SK-N-SH (cell line): ENCODE measurements at regions not wholly inside any gene's neighbourhood (a gene's known extent, or its start where the extent isn't known, plus 50 kb on each side); places are given as distances from the start of the nearest gene placed in this dataset.
"Not testable (repeated sequence)": the region's sequence is repeated elsewhere in the genome, so short reads cannot be mapped to it uniquely, and the experiment has no call there.

ENCODE experiments used
- EP300 ChIP-seq, 2 experiments: IDR thresholded peaks; 2 replicates each; pipeline versions ENCODE4 v1.4.0 to v1.6.1; 2012; ENCODE audit warnings: borderline replicate concordance in 1 of 2, low read depth in 1 of 2, low read length in 1 of 2
- EZH2phosphoT487 ChIP-seq: fragments of 200-600 bp; sonication (generic); IDR thresholded peaks from 2 replicates; pipeline ENCODE4 v1.6.1; 2017; ENCODE audit warnings: low read depth, mixed run types, mild to moderate bottlenecking, antibody characterized with exemption, moderate library complexity, borderline replicate concordance
- FOXM1 ChIP-seq: IDR thresholded peaks from 2 replicates; pipeline ENCODE4 v1.4.0; 2012; ENCODE audit warnings: low read depth, mild to moderate bottlenecking
- JUND ChIP-seq: IDR thresholded peaks from 2 replicates; pipeline ENCODE4 v1.4.0; 2012
- MXI1 ChIP-seq: IDR thresholded peaks from 2 replicates; pipeline ENCODE4 v1.6.1; 2012; ENCODE audit warnings: mild to moderate bottlenecking, low read depth, low read length, improper control_type of control experiment
- NFIC ChIP-seq: IDR thresholded peaks from 2 replicates; pipeline ENCODE4 v1.4.0; 2012; ENCODE audit warnings: borderline replicate concordance
- NRF1 ChIP-seq: IDR thresholded peaks from 2 replicates; pipeline ENCODE4 v1.6.1; 2012; ENCODE audit warnings: low read depth, mild to moderate bottlenecking, low read length
- POLR2AphosphoS5 ChIP-seq: IDR thresholded peaks from 2 replicates; pipeline ENCODE4 v1.6.1; 2012; ENCODE audit warnings: low read depth, low read length
- YY1 ChIP-seq: IDR thresholded peaks from 2 replicates; pipeline ENCODE4 v1.4.0; 2012; ENCODE audit warnings: low read depth, mild to moderate bottlenecking
- TF ChIP-seq, protein P1 (sequence below): IDR thresholded peaks from 2 replicates; pipeline ENCODE4 v1.4.0; 2012; ENCODE audit warnings: low read depth, borderline replicate concordance
- TF ChIP-seq, protein P2 (sequence below): fragments of 200-600 bp; sonication (generic); IDR thresholded peaks from 2 replicates; pipeline ENCODE4 v1.6.1; 2017; ENCODE audit warnings: antibody characterized with exemption, mild to moderate bottlenecking, moderate library complexity
- TF ChIP-seq, protein P3 (sequence below): IDR thresholded peaks from 2 replicates; pipeline ENCODE4 v1.4.0; 2012; ENCODE audit warnings: low read depth
- TF ChIP-seq, protein P4 (sequence below): IDR thresholded peaks from 2 replicates; pipeline ENCODE4 v1.6.1; 2012; ENCODE audit warnings: mild to moderate bottlenecking, low read depth, low read length, moderate library complexity
- TF ChIP-seq, protein P5 (sequence below): fragments of 150-350 bp; IDR thresholded peaks from 2 replicates; pipeline ENCODE4 v1.6.1; 2016; ENCODE audit warnings: mild to moderate bottlenecking, low read depth, low read length

DNA sequence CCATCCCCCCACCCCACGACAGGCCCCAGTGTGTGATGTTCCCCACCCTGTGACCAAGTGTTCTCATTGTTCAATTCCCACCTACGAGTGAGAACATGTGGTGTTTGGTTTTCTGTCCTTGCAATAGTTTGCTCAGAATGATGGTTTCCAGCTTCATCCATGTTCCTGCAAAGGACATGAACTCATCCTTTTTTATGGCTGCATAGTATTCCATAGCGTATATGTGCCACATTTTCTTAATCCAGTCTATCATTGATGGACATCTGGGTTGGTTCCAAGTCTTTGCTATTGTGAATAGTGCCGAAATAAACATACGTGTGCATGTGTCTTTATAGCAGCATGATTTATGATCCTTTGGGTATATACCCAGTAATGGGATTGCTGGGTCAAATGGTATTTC lies 132.5 kb downstream of the EBLN2 start:
- TF ChIP-seq, protein P1, sequence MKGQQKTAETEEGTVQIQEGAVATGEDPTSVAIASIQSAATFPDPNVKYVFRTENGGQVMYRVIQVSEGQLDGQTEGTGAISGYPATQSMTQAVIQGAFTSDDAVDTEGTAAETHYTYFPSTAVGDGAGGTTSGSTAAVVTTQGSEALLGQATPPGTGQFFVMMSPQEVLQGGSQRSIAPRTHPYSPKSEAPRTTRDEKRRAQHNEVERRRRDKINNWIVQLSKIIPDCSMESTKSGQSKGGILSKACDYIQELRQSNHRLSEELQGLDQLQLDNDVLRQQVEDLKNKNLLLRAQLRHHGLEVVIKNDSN: not testable (repeated sequence)
- TF ChIP-seq EP300 (IDR thresholded peaks at IDR 0.05; ENCODE audit: borderline replicate concordance in 1 of 2, low read depth in 1 of 2, low read length in 1 of 2); EZH2phosphoT487; MXI1; POLR2AphosphoS5; FOXM1; JUND; NRF1; NFIC; YY1: not testable (repeated sequence)
- TF ChIP-seq, protein P2, sequence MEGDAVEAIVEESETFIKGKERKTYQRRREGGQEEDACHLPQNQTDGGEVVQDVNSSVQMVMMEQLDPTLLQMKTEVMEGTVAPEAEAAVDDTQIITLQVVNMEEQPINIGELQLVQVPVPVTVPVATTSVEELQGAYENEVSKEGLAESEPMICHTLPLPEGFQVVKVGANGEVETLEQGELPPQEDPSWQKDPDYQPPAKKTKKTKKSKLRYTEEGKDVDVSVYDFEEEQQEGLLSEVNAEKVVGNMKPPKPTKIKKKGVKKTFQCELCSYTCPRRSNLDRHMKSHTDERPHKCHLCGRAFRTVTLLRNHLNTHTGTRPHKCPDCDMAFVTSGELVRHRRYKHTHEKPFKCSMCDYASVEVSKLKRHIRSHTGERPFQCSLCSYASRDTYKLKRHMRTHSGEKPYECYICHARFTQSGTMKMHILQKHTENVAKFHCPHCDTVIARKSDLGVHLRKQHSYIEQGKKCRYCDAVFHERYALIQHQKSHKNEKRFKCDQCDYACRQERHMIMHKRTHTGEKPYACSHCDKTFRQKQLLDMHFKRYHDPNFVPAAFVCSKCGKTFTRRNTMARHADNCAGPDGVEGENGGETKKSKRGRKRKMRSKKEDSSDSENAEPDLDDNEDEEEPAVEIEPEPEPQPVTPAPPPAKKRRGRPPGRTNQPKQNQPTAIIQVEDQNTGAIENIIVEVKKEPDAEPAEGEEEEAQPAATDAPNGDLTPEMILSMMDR: not testable (repeated sequence)
- TF ChIP-seq, protein P3, sequence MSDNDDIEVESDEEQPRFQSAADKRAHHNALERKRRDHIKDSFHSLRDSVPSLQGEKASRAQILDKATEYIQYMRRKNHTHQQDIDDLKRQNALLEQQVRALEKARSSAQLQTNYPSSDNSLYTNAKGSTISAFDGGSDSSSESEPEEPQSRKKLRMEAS: not testable (repeated sequence)
- TF ChIP-seq, protein P4, sequence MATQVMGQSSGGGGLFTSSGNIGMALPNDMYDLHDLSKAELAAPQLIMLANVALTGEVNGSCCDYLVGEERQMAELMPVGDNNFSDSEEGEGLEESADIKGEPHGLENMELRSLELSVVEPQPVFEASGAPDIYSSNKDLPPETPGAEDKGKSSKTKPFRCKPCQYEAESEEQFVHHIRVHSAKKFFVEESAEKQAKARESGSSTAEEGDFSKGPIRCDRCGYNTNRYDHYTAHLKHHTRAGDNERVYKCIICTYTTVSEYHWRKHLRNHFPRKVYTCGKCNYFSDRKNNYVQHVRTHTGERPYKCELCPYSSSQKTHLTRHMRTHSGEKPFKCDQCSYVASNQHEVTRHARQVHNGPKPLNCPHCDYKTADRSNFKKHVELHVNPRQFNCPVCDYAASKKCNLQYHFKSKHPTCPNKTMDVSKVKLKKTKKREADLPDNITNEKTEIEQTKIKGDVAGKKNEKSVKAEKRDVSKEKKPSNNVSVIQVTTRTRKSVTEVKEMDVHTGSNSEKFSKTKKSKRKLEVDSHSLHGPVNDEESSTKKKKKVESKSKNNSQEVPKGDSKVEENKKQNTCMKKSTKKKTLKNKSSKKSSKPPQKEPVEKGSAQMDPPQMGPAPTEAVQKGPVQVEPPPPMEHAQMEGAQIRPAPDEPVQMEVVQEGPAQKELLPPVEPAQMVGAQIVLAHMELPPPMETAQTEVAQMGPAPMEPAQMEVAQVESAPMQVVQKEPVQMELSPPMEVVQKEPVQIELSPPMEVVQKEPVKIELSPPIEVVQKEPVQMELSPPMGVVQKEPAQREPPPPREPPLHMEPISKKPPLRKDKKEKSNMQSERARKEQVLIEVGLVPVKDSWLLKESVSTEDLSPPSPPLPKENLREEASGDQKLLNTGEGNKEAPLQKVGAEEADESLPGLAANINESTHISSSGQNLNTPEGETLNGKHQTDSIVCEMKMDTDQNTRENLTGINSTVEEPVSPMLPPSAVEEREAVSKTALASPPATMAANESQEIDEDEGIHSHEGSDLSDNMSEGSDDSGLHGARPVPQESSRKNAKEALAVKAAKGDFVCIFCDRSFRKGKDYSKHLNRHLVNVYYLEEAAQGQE: not testable (repeated sequence)
- TF ChIP-seq, protein P5, sequence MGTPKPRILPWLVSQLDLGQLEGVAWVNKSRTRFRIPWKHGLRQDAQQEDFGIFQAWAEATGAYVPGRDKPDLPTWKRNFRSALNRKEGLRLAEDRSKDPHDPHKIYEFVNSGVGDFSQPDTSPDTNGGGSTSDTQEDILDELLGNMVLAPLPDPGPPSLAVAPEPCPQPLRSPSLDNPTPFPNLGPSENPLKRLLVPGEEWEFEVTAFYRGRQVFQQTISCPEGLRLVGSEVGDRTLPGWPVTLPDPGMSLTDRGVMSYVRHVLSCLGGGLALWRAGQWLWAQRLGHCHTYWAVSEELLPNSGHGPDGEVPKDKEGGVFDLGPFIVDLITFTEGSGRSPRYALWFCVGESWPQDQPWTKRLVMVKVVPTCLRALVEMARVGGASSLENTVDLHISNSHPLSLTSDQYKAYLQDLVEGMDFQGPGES: not testable (repeated sequence)
